ENCODE measurements at regions not wholly inside any gene's neighbourhood (a gene's known extent, or its start where the extent isn't known, plus 50 kb on each side); places are given as distances from the start of the nearest gene placed in this dataset.

- no peak for ATAC-seq
Measured at GRCh38 chr1:72830606-72831390, 548.5 kb upstream of the NEGR1 start.

DNA sequence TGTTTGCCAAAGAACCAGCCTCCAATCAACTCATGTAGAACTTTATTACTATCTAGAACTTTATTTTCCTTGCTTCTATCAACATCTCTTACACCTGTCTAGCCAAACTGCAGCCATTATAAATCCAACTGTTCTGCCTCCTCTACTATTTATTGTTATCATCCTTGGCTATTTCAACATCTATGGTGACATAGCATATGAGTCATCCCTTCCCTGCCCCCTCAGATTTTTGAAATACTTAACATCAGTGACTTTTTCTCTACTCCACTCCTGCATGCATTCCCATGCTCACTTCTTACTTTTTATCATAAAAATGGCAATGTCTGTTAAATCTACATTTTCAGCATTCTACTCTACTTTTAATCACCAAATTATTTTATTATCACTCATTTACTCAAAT is 544.9 kb upstream of the NEGR1 start:
- no peak for TF ChIP-seq SNAI2 (CRISPR knock-in tag; IDR thresholded peaks at IDR 0.05)
- TF ChIP-seq CREB5 (CRISPR knock-in tag; IDR thresholded peaks at IDR 0.05; ENCODE audit: low read depth): no peak
- no peak for TF ChIP-seq ZNF8 (CRISPR knock-in tag; IDR thresholded peaks at IDR 0.05)
- TF ChIP-seq GLIS3 (CRISPR knock-in tag; IDR thresholded peaks at IDR 0.05): no peak
- TF ChIP-seq TCF4 (CRISPR knock-in tag; IDR thresholded peaks at IDR 0.05; ENCODE audit: borderline replicate concordance): no peak
- no peak for ATAC-seq

More at GRCh38 chr1:72830606-72831390, 548.5 kb upstream of the NEGR1 start:
- TF ChIP-seq CREB5 (CRISPR knock-in tag; IDR thresholded peaks at IDR 0.05; ENCODE audit: low read depth): no peak
- TF ChIP-seq ZC3H10 (CRISPR knock-in tag; IDR thresholded peaks at IDR 0.05): no peak
- no peak for TF ChIP-seq ZNF70 (CRISPR knock-in tag; IDR thresholded peaks at IDR 0.05)
- no peak for TF ChIP-seq GLIS3 (CRISPR knock-in tag; IDR thresholded peaks at IDR 0.05)
- no peak for TF ChIP-seq OSR1 (CRISPR knock-in tag; IDR thresholded peaks at IDR 0.05)

DNA sequence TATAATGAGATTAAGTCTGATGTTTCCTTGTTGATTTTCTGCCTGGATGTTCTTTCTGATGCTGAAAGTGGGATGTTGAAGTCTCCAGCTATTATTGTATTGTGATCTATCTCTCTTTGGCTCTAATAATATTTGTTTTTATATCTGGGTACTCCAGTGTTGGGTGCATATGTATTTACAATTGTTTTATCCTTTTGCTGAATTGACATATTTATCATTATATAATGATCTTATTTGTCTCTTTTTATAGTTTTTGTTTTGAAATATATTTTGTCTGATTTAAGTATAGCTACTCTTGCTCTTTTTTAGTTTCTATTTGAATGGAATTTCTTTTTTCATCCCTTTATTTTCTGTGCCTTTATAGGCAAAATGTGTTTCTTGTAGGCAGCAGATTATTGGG is 522.2 kb upstream of the NEGR1 start:
- no peak for ATAC-seq
- TF ChIP-seq TCF4 (CRISPR knock-in tag; IDR thresholded peaks at IDR 0.05; ENCODE audit: borderline replicate concordance): no peak
- TF ChIP-seq, protein P1, sequence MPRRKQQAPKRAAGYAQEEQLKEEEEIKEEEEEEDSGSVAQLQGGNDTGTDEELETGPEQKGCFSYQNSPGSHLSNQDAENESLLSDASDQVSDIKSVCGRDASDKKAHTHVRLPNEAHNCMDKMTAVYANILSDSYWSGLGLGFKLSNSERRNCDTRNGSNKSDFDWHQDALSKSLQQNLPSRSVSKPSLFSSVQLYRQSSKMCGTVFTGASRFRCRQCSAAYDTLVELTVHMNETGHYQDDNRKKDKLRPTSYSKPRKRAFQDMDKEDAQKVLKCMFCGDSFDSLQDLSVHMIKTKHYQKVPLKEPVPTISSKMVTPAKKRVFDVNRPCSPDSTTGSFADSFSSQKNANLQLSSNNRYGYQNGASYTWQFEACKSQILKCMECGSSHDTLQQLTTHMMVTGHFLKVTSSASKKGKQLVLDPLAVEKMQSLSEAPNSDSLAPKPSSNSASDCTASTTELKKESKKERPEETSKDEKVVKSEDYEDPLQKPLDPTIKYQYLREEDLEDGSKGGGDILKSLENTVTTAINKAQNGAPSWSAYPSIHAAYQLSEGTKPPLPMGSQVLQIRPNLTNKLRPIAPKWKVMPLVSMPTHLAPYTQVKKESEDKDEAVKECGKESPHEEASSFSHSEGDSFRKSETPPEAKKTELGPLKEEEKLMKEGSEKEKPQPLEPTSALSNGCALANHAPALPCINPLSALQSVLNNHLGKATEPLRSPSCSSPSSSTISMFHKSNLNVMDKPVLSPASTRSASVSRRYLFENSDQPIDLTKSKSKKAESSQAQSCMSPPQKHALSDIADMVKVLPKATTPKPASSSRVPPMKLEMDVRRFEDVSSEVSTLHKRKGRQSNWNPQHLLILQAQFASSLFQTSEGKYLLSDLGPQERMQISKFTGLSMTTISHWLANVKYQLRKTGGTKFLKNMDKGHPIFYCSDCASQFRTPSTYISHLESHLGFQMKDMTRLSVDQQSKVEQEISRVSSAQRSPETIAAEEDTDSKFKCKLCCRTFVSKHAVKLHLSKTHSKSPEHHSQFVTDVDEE (CRISPR knock-in tag; IDR thresholded peaks at IDR 0.05): no peak
- TF ChIP-seq ZNF70 (CRISPR knock-in tag; IDR thresholded peaks at IDR 0.05): no peak
- TF ChIP-seq ZC3H10 (CRISPR knock-in tag; IDR thresholded peaks at IDR 0.05): no peak
- TF ChIP-seq POU6F1 (CRISPR knock-in tag; IDR thresholded peaks at IDR 0.05; ENCODE audit: borderline replicate concordance, low read depth): no peak
- no peak for TF ChIP-seq BACH2 (CRISPR knock-in tag; IDR thresholded peaks at IDR 0.05; ENCODE audit: borderline replicate concordance)
- TF ChIP-seq ISL1 (CRISPR knock-in tag; IDR thresholded peaks at IDR 0.05): no peak
- TF ChIP-seq SNAI2 (CRISPR knock-in tag; IDR thresholded peaks at IDR 0.05): no peak

- ATAC-seq: no peak
Measured at GRCh38 chr1:72781038-72781437, 498.7 kb upstream of the NEGR1 start.

More at GRCh38 chr1:72781038-72781437, 498.7 kb upstream of the NEGR1 start:
- TF ChIP-seq OSR1 (CRISPR knock-in tag; IDR thresholded peaks at IDR 0.05) (no peak), ISL1 (CRISPR knock-in tag; IDR thresholded peaks at IDR 0.05) (peak; percentile 39; the same call in 1 of the 2 replicates), ZNF565 (CRISPR knock-in tag; conservative IDR thresholded peaks at IDR 0.05; ENCODE audit: low read depth) (no peak), TCF4 (CRISPR knock-in tag; IDR thresholded peaks at IDR 0.05; ENCODE audit: borderline replicate concordance) (peak; percentile 95), TOX (CRISPR knock-in tag; IDR thresholded peaks at IDR 0.05; ENCODE audit: borderline replicate concordance) (no peak), PPARA (CRISPR knock-in tag; IDR thresholded peaks at IDR 0.05; ENCODE audit: borderline replicate concordance) (no peak)
- TF ChIP-seq, protein P1 (CRISPR knock-in tag; IDR thresholded peaks at IDR 0.05): peak; percentile 57; the same call in 1 of the 2 replicates
